Activated CD4-positive, alpha-beta T cell treated with anti-CD3 and anti-CD28 coated beads, Interleukin-2, amount 10 ng/mL, durations not matched to agents 7 days and 5 days (primary cell): ENCODE measurements at regions not wholly inside any gene's neighbourhood (a gene's known extent, or its start where the extent isn't known, plus 50 kb on each side); places are given as distances from the start of the nearest gene placed in this dataset.

Experiments used
- CTCF ChIA-PET: fragments of 350-600 bp; sonication (Branson Sonifier 250); formaldehyde crosslinking; loops from one replicate; lab custom pipeline; 2021; ENCODE audit warnings: antibody characterized with exemption; lab: Charles Lee
- POLR2A ChIA-PET: fragments of 350-600 bp; sonication (Branson Sonifier 250); formaldehyde crosslinking; loops from one replicate; lab custom pipeline; 2021; ENCODE audit warnings: antibody characterized with exemption; lab: Charles Lee
- DNase-seq: peaks from one replicate; pipeline ENCODE4 v3.0.0-alpha.2; 2020
- H3K27ac Mint-ChIP-seq: one replicate; pipeline ENCODE4 v1.8.0; 2021; ENCODE audit warnings: mild to moderate bottlenecking, moderate library complexity, mixed read lengths
- H3K27me3 Mint-ChIP-seq: one replicate; pipeline ENCODE4 v1.8.0; 2021; ENCODE audit warnings: mixed read lengths
- H3K36me3 Mint-ChIP-seq: one replicate; pipeline ENCODE4 v1.8.0; 2021; ENCODE audit warnings: low read depth, mixed read lengths
- H3K4me1 Mint-ChIP-seq: one replicate; pipeline ENCODE4 v1.8.0; 2021; ENCODE audit warnings: mixed read lengths
- H3K4me3 Mint-ChIP-seq: one replicate; pipeline ENCODE4 v1.8.0; 2021; ENCODE audit warnings: mild to moderate bottlenecking, moderate library complexity, mixed read lengths
- H3K9me3 Mint-ChIP-seq: one replicate; pipeline ENCODE4 v1.8.0; 2021; ENCODE audit warnings: mixed read lengths

DNA sequence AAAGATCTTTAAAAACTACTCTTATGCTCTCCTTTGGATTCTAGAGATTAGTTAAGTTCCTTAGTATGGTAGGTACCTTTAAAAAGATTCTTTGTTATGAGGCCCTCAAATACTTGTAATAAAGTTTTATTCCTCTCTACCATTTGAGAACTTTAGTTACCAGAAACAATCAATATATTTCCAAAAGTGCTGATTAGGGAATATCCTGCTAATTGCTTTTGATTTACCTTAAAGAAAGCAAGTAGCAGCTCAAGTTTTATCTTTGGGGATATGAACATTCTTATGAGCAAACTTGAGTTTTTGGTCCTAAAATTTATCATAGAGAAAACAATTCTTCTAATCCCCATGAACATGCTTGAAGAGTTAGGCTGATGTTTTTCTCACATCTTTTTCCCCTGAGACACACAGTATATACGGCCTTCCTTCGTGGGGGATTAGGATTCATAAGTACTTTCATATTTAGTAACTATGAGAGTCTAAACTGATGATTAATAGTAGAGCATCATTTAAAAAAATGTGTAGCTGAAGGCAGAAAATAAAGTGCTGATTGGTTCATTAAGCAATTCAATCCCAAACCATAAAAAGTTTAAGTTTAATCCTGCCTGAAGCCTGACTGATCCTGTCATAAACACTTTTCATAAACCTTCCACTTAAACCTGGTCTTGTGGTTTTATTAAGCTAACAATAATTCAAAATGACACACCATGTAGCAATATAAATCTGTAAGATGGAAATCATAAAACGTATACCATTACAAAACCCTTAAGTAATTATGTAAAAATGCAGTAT is 380.5 kb upstream of the FBXO33 start:
- Mint-ChIP-seq H3K27me3 (no peaks in the 10 kb centered on the region), H3K4me1 (no peaks in the 10 kb centered on the region), H3K9me3 (no peaks in the 10 kb centered on the region), H3K27ac (no peak overlapping the region), H3K4me3 (no peak overlapping the region), H3K36me3 (no peaks in the 10 kb centered on the region)
- CTCF ChIA-PET: no interaction called here
- POLR2A ChIA-PET: no interaction called here
- no peak for DNase-seq

DNA sequence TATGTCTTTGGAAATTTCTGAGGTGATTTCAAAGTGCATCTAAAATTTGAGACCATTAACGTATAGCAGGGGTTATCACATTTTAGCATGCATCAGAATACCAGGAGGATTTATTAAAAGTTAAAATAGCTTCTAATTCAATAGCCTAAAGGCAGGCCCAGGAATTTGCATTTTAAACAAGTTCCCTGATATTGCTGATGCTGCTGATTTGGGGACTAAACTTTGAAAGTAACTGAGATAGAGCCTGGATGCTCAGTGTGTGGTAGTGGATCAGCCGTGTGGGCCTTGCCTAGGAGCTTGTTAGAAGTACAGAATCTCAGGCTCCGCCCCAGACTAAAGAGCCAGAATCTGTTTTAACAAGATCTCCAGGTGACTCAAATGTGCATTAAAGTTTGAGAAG is 375.0 kb upstream of the FBXO33 start:
- ChIA-PET CTCF (interaction anchor here (0.6 kb wide), 1 partner anchor 618 kb away, joined by 4 read pairs; no protein-coding TSS in a partner anchor), POLR2A (no interaction called here)
- no peaks in the 10 kb centered on the region for H3K4me1 Mint-ChIP-seq
- DNase-seq: no peak
- no peaks in the 10 kb centered on the region for H3K36me3 Mint-ChIP-seq
- no peak overlapping the region for H3K27ac Mint-ChIP-seq
- no peak overlapping the region for H3K4me3 Mint-ChIP-seq
- no peaks in the 10 kb centered on the region for H3K27me3 Mint-ChIP-seq
- H3K9me3 Mint-ChIP-seq: no peaks in the 10 kb centered on the region

DNA sequence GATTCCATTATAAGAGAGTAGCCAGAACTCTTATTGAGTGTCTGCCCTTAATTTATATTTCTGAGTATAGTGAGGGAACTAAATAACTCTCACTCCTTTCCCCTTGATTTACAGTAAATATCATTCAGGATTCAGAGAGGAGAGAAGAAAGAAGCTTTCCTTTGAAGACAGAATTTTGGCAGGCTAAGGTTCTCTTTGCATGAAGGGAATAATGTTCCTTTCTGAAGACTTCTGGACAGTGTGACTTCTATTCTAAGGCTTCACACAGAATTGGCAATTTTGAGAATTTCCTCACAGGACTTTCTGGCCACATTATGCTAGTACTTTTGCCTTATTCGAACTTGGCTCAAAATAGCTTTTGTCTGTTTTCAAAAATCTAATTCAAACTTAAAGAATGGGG is 352.2 kb upstream of the FBXO33 start:
- Mint-ChIP-seq H3K27ac (no peak overlapping the region), H3K4me1 (no peaks in the 10 kb centered on the region), H3K27me3 (no peaks in the 10 kb centered on the region), H3K4me3 (no peak overlapping the region), H3K9me3 (no peaks in the 10 kb centered on the region), H3K36me3 (no peaks in the 10 kb centered on the region)
- ChIA-PET CTCF (no interaction called here), POLR2A (no interaction called here)
- DNase-seq: no peak

DNA sequence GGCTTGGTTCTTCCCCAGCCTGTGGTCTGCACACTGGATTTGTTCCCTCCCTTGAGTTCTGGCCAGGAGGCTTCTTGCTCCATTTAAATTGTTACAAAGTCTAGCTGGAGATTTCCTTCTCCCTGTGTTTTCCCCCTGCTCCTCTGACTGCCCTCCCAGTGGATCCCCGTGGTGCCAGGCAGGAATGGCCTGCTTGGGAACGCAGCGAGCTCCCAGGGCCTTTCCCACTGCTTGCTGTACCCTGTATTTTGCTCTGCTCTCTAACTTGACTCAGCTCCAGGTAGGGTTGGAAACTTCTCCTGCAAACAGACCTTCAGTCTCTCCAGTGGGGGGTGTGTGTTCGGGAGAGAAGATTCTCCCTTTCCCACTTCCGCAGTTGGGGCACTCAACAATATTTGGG is 349.2 kb upstream of the FBXO33 start:
- Mint-ChIP-seq H3K4me1 (no peaks in the 10 kb centered on the region), H3K27ac (no peak overlapping the region), H3K9me3 (no peaks in the 10 kb centered on the region), H3K27me3 (no peaks in the 10 kb centered on the region), H3K36me3 (no peaks in the 10 kb centered on the region), H3K4me3 (no peak overlapping the region)
- ChIA-PET CTCF (no interaction called here), POLR2A (no interaction called here)
- DNase-seq: no peak

DNA sequence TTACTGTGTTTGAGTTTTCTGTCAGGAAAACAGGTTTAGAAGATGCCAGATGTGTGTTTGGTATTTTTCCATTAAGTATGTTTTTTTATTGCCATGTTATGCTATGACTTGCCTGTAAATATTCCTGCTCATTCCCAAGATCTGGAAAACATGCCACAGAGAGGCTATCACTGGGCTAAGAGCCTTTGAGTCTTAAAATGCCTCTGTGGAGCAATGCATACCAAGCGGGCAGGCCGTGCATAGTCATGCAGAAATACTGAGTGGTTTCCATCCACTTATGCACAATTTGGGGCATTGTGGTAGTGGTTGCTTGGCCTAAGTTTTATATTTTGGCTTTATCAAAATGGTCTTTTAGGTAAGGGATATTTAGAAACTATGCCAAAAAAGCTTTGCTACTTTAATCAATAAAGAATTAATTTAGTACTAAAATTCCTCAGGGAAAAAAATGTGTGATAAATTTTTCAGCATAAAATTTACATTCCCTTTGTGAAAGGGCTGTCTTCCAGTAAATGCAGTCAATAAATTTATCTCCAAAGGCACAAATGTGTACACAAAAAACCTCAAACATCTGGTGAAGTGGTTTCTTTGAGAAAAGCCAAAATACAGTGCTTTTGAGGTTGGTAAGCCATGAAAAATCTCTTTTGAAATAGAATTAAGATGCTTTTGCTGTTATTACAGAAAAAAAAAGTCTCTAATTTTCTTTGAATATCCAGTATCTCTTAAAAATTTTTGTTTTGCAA is 341.3 kb upstream of the FBXO33 start:
- CTCF ChIA-PET: no interaction called here
- H3K27ac Mint-ChIP-seq: no peak overlapping the region
- DNase-seq: no peak
- H3K4me1 Mint-ChIP-seq: no peaks in the 10 kb centered on the region
- H3K9me3 Mint-ChIP-seq: no peaks in the 10 kb centered on the region
- no peak overlapping the region for H3K4me3 Mint-ChIP-seq
- H3K27me3 Mint-ChIP-seq: no peaks in the 10 kb centered on the region
- POLR2A ChIA-PET: no interaction called here
- no peaks in the 10 kb centered on the region for H3K36me3 Mint-ChIP-seq

DNA sequence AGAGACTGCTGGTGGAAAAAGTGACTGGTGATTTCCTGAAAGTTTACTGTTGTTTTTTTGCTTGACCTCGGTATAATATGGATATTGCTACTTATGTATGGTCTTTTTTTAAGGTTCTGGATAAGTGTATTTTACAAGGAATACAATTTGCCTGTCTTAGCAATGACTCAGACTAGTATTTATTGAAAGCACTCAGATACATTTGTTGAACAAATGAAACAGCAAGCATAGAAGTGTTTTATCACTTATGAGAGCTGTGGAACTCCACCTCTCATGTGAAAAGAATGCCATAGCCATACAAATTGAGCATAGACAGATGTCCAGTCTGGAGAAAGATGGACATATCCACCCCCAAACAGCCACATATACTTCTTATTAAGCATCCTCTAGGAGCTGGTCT is 340.4 kb upstream of the FBXO33 start:
- Mint-ChIP-seq H3K27me3 (no peaks in the 10 kb centered on the region), H3K4me3 (no peak overlapping the region)
- POLR2A ChIA-PET: no interaction called here

DNA sequence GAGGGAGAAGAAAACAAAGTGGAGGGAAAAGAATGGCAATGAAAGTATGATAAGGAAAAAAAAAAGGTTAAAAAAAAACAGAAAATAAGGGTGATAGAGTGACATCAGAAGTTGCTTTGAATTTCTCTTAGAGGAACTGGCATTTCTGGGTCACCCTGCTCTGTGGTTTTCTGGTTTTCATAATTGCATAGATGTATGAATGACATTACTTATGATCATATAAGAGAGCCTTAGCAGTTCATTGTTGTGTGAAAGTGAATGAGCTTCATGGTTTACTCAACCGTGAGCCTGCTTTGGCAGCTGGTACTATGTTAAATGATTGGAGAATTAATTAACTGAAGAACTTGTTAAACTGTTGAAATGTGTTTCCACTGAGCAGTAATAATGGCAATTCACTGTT is 336.4 kb upstream of the FBXO33 start:
- no peaks in the 10 kb centered on the region for H3K36me3 Mint-ChIP-seq
- POLR2A ChIA-PET: no interaction called here
- DNase-seq: no peak
- no peaks in the 10 kb centered on the region for H3K27me3 Mint-ChIP-seq
- H3K4me1 Mint-ChIP-seq: no peaks in the 10 kb centered on the region
- no peak overlapping the region for H3K4me3 Mint-ChIP-seq
- no peaks in the 10 kb centered on the region for H3K9me3 Mint-ChIP-seq
- H3K27ac Mint-ChIP-seq: no peak overlapping the region
- CTCF ChIA-PET: no interaction called here

More for the DNA sequence above, 340.4 kb upstream of the FBXO33 start:
- CTCF ChIA-PET: no interaction called here
- H3K36me3 Mint-ChIP-seq: no peaks in the 10 kb centered on the region
- no peaks in the 10 kb centered on the region for H3K9me3 Mint-ChIP-seq
- DNase-seq: no peak
- no peak overlapping the region for H3K27ac Mint-ChIP-seq
- H3K4me1 Mint-ChIP-seq: no peaks in the 10 kb centered on the region

DNA sequence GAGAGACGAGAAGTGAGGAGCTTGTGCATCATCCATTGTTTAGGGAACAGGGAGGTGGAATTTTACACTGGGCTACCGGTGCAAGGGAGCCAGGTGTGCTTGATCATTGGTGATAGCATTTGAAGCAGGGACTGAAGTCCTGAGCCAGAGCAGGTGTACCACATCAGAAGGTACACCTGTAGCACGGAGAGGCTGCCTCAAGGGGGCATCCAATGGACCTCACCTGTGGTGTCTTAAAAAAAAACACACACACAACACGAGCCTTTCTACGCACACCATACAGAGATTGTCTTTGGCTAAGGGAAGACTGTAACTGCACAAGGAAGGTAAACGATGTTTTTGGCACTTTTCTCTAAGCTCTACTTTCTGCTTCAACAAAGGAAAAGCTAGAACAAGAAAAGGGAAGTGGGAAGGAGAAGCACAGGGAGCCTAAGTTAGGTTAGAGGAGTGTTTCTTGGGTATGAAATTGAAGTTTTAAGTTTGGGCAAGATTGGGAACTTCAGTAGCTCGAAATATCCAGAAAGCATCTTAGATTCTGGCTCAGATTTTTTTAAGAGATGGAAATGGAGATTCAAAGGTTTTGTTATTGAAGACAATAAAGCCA is 334.3 kb upstream of the FBXO33 start:
- H3K4me1 Mint-ChIP-seq: peaks cover 4% of the 10 kb centered on the region
- no peak for DNase-seq
- H3K9me3 Mint-ChIP-seq: no peaks in the 10 kb centered on the region
- H3K27me3 Mint-ChIP-seq: no peaks in the 10 kb centered on the region
- POLR2A ChIA-PET: no interaction called here
- CTCF ChIA-PET: interaction anchor here (0.7 kb wide), 1 partner anchor 297 kb away, joined by 3 read pairs; no protein-coding TSS in a partner anchor
- no peaks in the 10 kb centered on the region for H3K36me3 Mint-ChIP-seq
- no peak overlapping the region for H3K4me3 Mint-ChIP-seq
- H3K27ac Mint-ChIP-seq: no peak overlapping the region

DNA sequence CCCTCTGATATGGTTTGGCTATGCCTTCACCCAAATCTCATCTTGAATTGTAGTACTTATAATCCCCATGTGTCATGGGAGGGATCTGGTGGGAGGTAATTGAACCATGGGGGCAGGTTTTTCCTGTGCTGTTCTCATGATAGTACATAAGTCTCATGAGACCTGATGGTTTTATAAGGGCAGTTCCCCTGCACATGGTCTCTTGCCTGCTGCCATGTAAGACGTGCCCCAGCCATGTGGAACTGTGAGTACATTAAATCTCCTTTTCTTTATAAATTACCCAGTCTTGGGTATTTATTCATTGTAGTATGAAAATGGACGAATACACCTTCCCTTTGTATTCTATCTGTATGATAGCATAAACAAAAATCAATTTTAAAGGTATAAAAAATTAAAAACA is 333.4 kb upstream of the FBXO33 start:
- no peaks in the 10 kb centered on the region for H3K9me3 Mint-ChIP-seq
- H3K27ac Mint-ChIP-seq: no peak overlapping the region
- H3K36me3 Mint-ChIP-seq: no peaks in the 10 kb centered on the region
- ChIA-PET POLR2A (no interaction called here), CTCF (no interaction called here)
- peaks cover 4% of the 10 kb centered on the region for H3K4me1 Mint-ChIP-seq
- no peak for DNase-seq
- no peaks in the 10 kb centered on the region for H3K27me3 Mint-ChIP-seq
- no peak overlapping the region for H3K4me3 Mint-ChIP-seq

DNA sequence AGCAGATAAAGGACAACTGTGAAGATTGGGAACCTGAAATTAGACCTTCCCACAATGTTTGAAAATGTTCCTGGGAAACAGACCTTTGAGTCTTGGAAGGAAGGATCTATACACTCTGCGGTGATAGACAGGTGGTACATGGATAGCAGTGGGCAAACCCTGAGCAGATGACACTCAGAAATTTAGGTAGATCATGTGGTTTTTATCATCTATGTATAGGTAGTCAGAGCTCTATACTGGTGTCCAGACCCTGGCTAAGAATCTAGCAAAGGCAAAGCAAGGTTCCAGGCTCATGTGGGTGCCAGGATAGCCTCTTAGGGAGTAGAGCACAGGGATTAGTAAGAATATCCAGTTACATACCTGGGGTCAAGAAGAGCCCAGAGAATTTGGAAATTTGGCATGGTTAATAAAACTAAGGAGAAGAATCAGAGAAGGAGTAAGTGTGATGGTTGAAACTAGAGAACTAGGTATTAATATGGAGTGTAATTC is 331.2 kb upstream of the FBXO33 start:
- CTCF ChIA-PET: interaction anchor here (0.6 kb wide), 1 partner anchor 19 kb away, joined by 3 read pairs; no protein-coding TSS in a partner anchor
- H3K27ac Mint-ChIP-seq: no peak overlapping the region
- peaks cover 4% of the 10 kb centered on the region for H3K4me1 Mint-ChIP-seq
- H3K9me3 Mint-ChIP-seq: no peaks in the 10 kb centered on the region
- H3K27me3 Mint-ChIP-seq: no peaks in the 10 kb centered on the region
- no peak for DNase-seq
- POLR2A ChIA-PET: no interaction called here
- H3K36me3 Mint-ChIP-seq: no peaks in the 10 kb centered on the region
- no peak overlapping the region for H3K4me3 Mint-ChIP-seq

DNA sequence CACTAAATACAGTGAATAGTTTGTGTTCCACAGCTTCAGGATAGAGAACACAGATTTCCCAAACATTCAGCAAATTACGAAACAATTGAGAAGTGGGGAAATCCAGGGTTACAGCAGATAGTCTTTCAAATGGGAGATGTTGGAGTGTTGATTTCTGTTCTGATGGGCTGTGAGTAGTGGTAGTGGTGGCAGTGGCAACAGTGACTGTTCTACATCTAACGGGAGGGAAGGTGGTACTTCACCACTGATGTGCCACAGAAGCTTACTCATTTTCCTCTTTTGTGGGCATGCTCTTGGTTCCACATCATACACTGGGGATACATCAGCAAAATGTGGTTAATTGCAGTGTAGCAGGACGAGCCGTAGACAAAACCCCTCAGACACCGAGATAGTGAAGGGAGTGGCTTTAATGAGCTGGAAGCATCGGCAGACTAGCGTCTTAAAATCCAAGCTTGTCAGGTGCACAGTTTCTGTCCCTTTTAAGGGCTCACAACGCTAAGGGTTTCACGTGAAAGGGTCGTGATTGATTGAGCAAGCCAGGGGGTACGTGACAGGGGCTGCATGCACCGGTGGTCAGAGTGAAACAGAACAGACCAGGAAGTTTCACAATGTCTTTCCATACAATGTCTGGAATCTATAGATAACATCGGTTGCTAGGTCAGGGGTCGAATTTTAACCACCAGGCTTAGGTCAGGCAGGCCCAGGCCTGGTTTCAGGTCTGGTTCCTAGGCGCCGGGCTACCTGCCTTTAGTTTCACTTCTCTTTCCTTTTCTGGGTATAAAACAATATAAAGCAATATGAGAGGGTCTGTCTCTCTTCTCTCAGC is 330.6 kb upstream of the FBXO33 start:
- Mint-ChIP-seq H3K27ac (no peak overlapping the region), H3K9me3 (no peaks in the 10 kb centered on the region), H3K27me3 (no peaks in the 10 kb centered on the region), H3K4me3 (no peak overlapping the region), H3K36me3 (no peaks in the 10 kb centered on the region), H3K4me1 (peaks cover 4% of the 10 kb centered on the region)
- CTCF ChIA-PET: no interaction called here
- POLR2A ChIA-PET: no interaction called here
- no peak for DNase-seq

DNA sequence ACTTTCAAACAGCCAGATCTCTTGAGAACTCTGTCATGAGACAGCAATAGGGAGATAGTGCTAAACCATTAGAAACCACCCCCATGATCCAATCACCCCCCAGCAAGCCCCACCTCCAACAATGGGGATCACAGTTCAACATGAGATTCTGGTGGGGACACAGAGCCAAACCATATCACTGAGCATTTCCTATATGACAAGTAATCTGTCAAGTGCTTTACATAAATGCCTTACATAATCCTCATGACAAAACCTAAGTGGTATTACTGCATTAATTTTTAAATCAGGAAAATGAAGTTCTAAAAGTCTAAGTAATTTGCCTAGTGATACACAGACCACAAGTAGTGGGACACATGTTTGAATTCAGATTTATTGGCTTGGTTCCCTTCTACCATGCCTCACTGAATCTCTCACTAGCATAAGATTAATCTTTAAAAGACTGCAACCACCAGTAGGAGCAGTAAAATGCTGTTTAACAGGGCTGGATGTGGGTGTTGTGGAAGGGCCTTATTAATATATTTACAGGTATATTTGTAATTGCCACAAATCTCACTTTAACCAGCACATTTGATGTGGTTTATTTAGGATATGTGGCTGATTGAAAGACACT is 323.1 kb upstream of the FBXO33 start:
- Mint-ChIP-seq H3K36me3 (no peaks in the 10 kb centered on the region), H3K9me3 (peaks cover 2% of the 10 kb centered on the region), H3K4me3 (no peak overlapping the region), H3K27me3 (no peaks in the 10 kb centered on the region), H3K4me1 (no peaks in the 10 kb centered on the region), H3K27ac (no peak overlapping the region)
- no peak for DNase-seq
- ChIA-PET POLR2A (no interaction called here), CTCF (no interaction called here)
